Astrocyte of the spinal cord (primary cell): ENCODE measurements at regions not wholly inside any gene's neighbourhood (a gene's known extent, or its start where the extent isn't known, plus 50 kb on each side); places are given as distances from the start of the nearest gene placed in this dataset.

Source experiments
- DNase-seq: peaks from one replicate; pipeline ENCODE4 v3.0.0; 2011; ENCODE audit warnings: low read depth, low spot score
- H3K4me3 ChIP-seq: 2 replicates; pipeline ENCODE4 v1.5.1; 2011; ENCODE audit warnings: low read depth, mild to moderate bottlenecking, low read length, moderate library complexity
- CTCF ChIP-seq: IDR thresholded peaks from 2 replicates; pipeline ENCODE4 v1.5.1; 2012; ENCODE audit warnings: low read depth, mild to moderate bottlenecking, low read length, inconsistent platforms
- in situ Hi-C: cut with HindIII; loops from 2 replicates; pipeline ENCODE4 v1.10.0; 2017; ENCODE audit warnings: low sequenced_read_pairs

GRCh38 chr9:93820667-93821306 is 134.4 kb downstream of the BARX1 start:
- in situ Hi-C loops = no loop called here
- no peak overlapping the region for H3K4me3 ChIP-seq
- DNase-seq = no peak
- TF ChIP-seq CTCF = no peak

GRCh38 chr9:93819905-93820304 is 135.2 kb downstream of the BARX1 start:
- in situ Hi-C loops = no loop called here
- DNase-seq = no peak
- TF ChIP-seq CTCF = no peak
- H3K4me3 ChIP-seq = no peak overlapping the region

- no peak for DNase-seq
- TF ChIP-seq CTCF = no peak
- in situ Hi-C loops = no loop called here
These were observed 136.2 kb downstream of the BARX1 start for GRCh38 chr9:93818827-93819472.

GRCh38 chr9:93818237-93818636 is 136.9 kb downstream of the BARX1 start:
- in situ Hi-C loops = no loop called here
- no peak for DNase-seq
- H3K4me3 ChIP-seq = no peak overlapping the region
- no peak for TF ChIP-seq CTCF

More at GRCh38 chr9:93818827-93819472, 136.2 kb downstream of the BARX1 start:
- H3K4me3 ChIP-seq = no peak overlapping the region

GRCh38 chr9:93815677-93816076 is 139.5 kb downstream of the BARX1 start:
- no peak for DNase-seq
- in situ Hi-C loops = no loop called here
- H3K4me3 ChIP-seq = no peak overlapping the region
- no peak for TF ChIP-seq CTCF

- DNase-seq = no peak
- TF ChIP-seq CTCF = no peak
- in situ Hi-C loops = no loop called here
These were observed 140.0 kb downstream of the BARX1 start for GRCh38 chr9:93815135-93815534.

More at GRCh38 chr9:93815135-93815534, 140.0 kb downstream of the BARX1 start:
- H3K4me3 ChIP-seq = no peak overlapping the region
